SU-DHL-6 (cell line): ENCODE measurements at regions not wholly inside any gene's neighbourhood (a gene's known extent, or its start where the extent isn't known, plus 50 kb on each side); places are given as distances from the start of the nearest gene placed in this dataset.

ENCODE experiments used
- H2AFZ ChIP-seq: fragments of 200-600 bp; sonication (generic); 2 replicates; pipeline ENCODE4 v1.6.1; 2014; ENCODE audit warnings: low read depth, mild to moderate bottlenecking, moderate library complexity, mixed read lengths, antibody characterized with exemption, low read length; ENCODE audit not compliant: severe bottlenecking
- H3F3A ChIP-seq: fragments of 200-600 bp; shearing (Covaris generic); 2 replicates; pipeline ENCODE4 v1.6.0; 2016; ENCODE audit warnings: antibody characterized with exemption, mild to moderate bottlenecking; ENCODE audit not compliant: insufficient read depth
- H3K27ac ChIP-seq: fragments of 200-600 bp; sonication (generic); 2 replicates; pipeline ENCODE4 v1.5.1; 2016; ENCODE audit warnings: low read depth, mild to moderate bottlenecking, low read length, moderate library complexity, mixed read lengths
- H3K27me3 ChIP-seq: fragments of 200-600 bp; sonication (generic), shearing (Covaris generic); 2 replicates; pipeline ENCODE4 v1.6.0; 2014; ENCODE audit warnings: mild to moderate bottlenecking, low read length
- H3K36me3 ChIP-seq: fragments of 200-600 bp; sonication (generic); 2 replicates; pipeline ENCODE4 v1.6.1; 2014; ENCODE audit warnings: mild to moderate bottlenecking, low read length, mixed read lengths
- H3K4me2 ChIP-seq: fragments of 300-600, 200-600 bp; shearing (Covaris generic), sonication (generic); 2 replicates; pipeline ENCODE4 v1.6.0; 2014; ENCODE audit warnings: low read length, low read depth, mild to moderate bottlenecking; ENCODE audit not compliant: poor library complexity, severe bottlenecking
- H3K4me3 ChIP-seq: fragments of 200-600 bp; sonication (generic); 2 replicates; pipeline ENCODE4 v1.5.1; 2014; ENCODE audit warnings: antibody characterized with exemption, low read length, mild to moderate bottlenecking, mixed read lengths; ENCODE audit not compliant: insufficient read depth, poor library complexity, severe bottlenecking
- H3K79me2 ChIP-seq: fragments of 200-600 bp; sonication (generic); 2 replicates; pipeline ENCODE4 v1.6.1; 2014; ENCODE audit warnings: mild to moderate bottlenecking, low read length, moderate library complexity; ENCODE audit not compliant: insufficient read depth
- H3K9ac ChIP-seq: fragments of 200-600 bp; sonication (generic); 2 replicates; pipeline ENCODE4 v1.7.0; 2014; ENCODE audit warnings: mild to moderate bottlenecking, low read length
- H3K9me2 ChIP-seq: fragments of 200-600 bp; sonication (generic); replicated peaks from 2 replicates; pipeline ENCODE4 v1.6.1; 2014; ENCODE audit warnings: low read length; ENCODE audit not compliant: insufficient read depth
- H3K9me3 ChIP-seq: fragments of 200-600 bp; sonication (generic); 2 replicates; pipeline ENCODE4 v1.6.1; 2014; ENCODE audit warnings: low read length, mixed read lengths; ENCODE audit not compliant: insufficient read depth
- H4K20me1 ChIP-seq: fragments of 200-600 bp; sonication (generic); 2 replicates; pipeline ENCODE4 v1.6.1; 2014; ENCODE audit warnings: low read depth, mild to moderate bottlenecking, antibody characterized with exemption, low read length, moderate library complexity, mixed read lengths
- CTCF ChIP-seq: fragments of 200-600 bp; sonication (generic); IDR thresholded peaks from one replicate; pipeline ENCODE4 v1.5.1; 2017; ENCODE audit warnings: antibody characterized with exemption, mild to moderate bottlenecking, low read length, moderate library complexity; ENCODE audit not compliant: insufficient read depth, poor library complexity, severe bottlenecking
- EZH2phosphoT487 ChIP-seq: fragments of 200-600 bp; sonication (generic), shearing (Covaris generic); conservative IDR thresholded peaks from 2 replicates; pipeline ENCODE4 v1.6.1; 2018; ENCODE audit warnings: mild to moderate bottlenecking, antibody characterized with exemption, low read length, moderate library complexity, mixed read lengths

DNA sequence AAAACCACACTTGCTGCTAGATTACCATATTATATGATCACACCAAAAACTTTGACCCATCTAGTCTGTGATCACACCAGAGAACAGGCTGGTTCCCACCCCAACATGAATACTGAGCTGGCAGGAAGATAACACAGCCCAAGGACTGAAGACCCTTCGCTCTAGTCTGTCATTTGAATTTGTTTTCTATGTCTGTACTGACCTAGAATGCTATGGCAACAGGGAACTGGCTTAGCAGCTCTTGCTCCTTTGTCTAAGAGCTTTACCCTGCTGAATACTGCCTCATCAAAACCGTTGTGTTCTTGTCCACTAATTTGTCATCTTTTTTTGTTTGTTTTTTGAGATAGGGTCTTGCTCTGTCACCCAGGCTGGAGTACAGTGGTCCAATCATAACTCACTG lies 420.4 kb downstream of the AASDHPPT start:
- TF ChIP-seq CTCF (no peak), EZH2phosphoT487 (no peak)

DNA sequence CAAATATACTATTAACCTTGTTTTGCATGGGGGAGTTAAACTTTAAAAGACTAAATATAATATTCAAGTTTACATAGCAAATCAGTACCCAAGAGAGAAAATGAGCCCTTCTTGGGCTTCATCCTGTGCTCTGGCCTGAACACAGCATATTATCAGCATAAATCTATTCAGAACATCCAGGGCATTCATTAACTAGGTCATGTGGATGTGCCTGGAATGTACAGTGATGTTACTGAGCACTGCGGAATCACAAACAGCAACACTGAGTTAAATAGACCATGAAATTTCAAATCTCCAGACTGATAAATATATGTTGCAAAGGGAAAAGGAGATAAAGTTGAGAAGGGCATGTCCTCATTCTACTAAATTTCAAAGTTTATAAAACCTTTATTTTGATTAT lies 426.4 kb downstream of the AASDHPPT start:
- H3K9ac ChIP-seq, result no peak overlapping the region
- no peaks in the 10 kb centered on the region for H3K9me3 ChIP-seq
- H2AFZ ChIP-seq, result no peak overlapping the region
- H3F3A ChIP-seq, result no peaks in the 10 kb centered on the region
- no peaks in the 10 kb centered on the region for H3K79me2 ChIP-seq
- no peak for TF ChIP-seq CTCF
- no peaks in the 10 kb centered on the region for H3K36me3 ChIP-seq
- no peaks in the 10 kb centered on the region for H3K27me3 ChIP-seq
- no peak overlapping the region for H3K27ac ChIP-seq
- no peak overlapping the region for H3K4me3 ChIP-seq
- no peak overlapping the region for H3K4me2 ChIP-seq
- H4K20me1 ChIP-seq, result no peaks in the 10 kb centered on the region
- no peaks in the 10 kb centered on the region; the same call in 1 of the 2 replicates for H3K9me2 ChIP-seq

More for the DNA sequence above, 420.4 kb downstream of the AASDHPPT start:
- H3K9me3 ChIP-seq, result no peaks in the 10 kb centered on the region
- no peaks in the 10 kb centered on the region for H3K36me3 ChIP-seq
- H3K4me2 ChIP-seq, result no peak overlapping the region
- H3K9me2 ChIP-seq, result no peaks in the 10 kb centered on the region
- no peaks in the 10 kb centered on the region for H3F3A ChIP-seq
- H4K20me1 ChIP-seq, result no peaks in the 10 kb centered on the region
- H3K9ac ChIP-seq, result no peak overlapping the region
- H3K27me3 ChIP-seq, result no peaks in the 10 kb centered on the region
- no peak overlapping the region for H3K4me3 ChIP-seq
- no peak overlapping the region for H2AFZ ChIP-seq
- H3K79me2 ChIP-seq, result no peaks in the 10 kb centered on the region
- H3K27ac ChIP-seq, result no peak overlapping the region

- H3K9ac ChIP-seq, result no peak overlapping the region
- H3K27me3 ChIP-seq, result no peaks in the 10 kb centered on the region
- no peak overlapping the region for H3K4me2 ChIP-seq
- H3K9me3 ChIP-seq, result no peaks in the 10 kb centered on the region
- H3F3A ChIP-seq, result no peaks in the 10 kb centered on the region
- TF ChIP-seq CTCF (no peak), EZH2phosphoT487 (no peak)
- no peak overlapping the region for H3K27ac ChIP-seq
- no peaks in the 10 kb centered on the region for H4K20me1 ChIP-seq
- no peak overlapping the region for H2AFZ ChIP-seq
- H3K9me2 ChIP-seq, result no peaks in the 10 kb centered on the region; the same call in 1 of the 2 replicates
- H3K36me3 ChIP-seq, result no peaks in the 10 kb centered on the region
- no peak overlapping the region for H3K4me3 ChIP-seq
- H3K79me2 ChIP-seq, result no peaks in the 10 kb centered on the region
Measured at GRCh38 chr11:106507645-106508306, 430.3 kb downstream of the AASDHPPT start.
